TTC549 (cell line): ENCODE measurements at regions not wholly inside any gene's neighbourhood (a gene's known extent, or its start where the extent isn't known, plus 50 kb on each side); places are given as distances from the start of the nearest gene placed in this dataset.
"Not testable (repeated sequence)": the region's sequence is repeated elsewhere in the genome, so short reads cannot be mapped to it uniquely, and the experiment has no call there.

Experiments
- FAIRE-seq: peaks from 2 replicates; lab custom pipeline; 2012; peaks lifted over from hg19 to GRCh38; lab: Jason Lieb, UNC

- FAIRE-seq, result no peak
Observed at GRCh38 chr7:116340943-116341907, 130.9 kb downstream of the TES start.

GRCh38 chr7:116342125-116342524 lies 131.8 kb downstream of the TES start:
- no peak for FAIRE-seq

GRCh38 chr7:116347151-116347832 lies 137.0 kb downstream of the TES start:
- no peak for FAIRE-seq

- FAIRE-seq, result no peak
Observed at GRCh38 chr7:116348346-116348745, 138.0 kb downstream of the TES start.

- FAIRE-seq, result no peak
Observed at GRCh38 chr7:116351966-116352365, 141.6 kb downstream of the TES start.

GRCh38 chr7:116353647-116354046 lies 143.3 kb downstream of the TES start:
- FAIRE-seq, result no peak

GRCh38 chr7:116354171-116354545 lies 143.8 kb downstream of the TES start:
- FAIRE-seq, result no peak

GRCh38 chr7:116354546-116355423 lies 144.4 kb downstream of the TES start:
- peak; percentile 17 for FAIRE-seq

- no peak for FAIRE-seq
Observed at GRCh38 chr7:116355424-116355765, 144.1 kb upstream of the CAV2 start.

GRCh38 chr7:116356333-116356965 lies 143.1 kb upstream of the CAV2 start:
- no peak for FAIRE-seq

GRCh38 chr7:116356979-116357378 lies 142.6 kb upstream of the CAV2 start:
- no peak for FAIRE-seq

- no peak for FAIRE-seq
Observed at GRCh38 chr7:116357781-116358670, 141.5 kb upstream of the CAV2 start.

GRCh38 chr7:116361767-116362166 lies 137.8 kb upstream of the CAV2 start:
- FAIRE-seq, result no peak

- no peak for FAIRE-seq
Observed at GRCh38 chr7:116363637-116364432, 135.7 kb upstream of the CAV2 start.

- FAIRE-seq, result no peak
Observed at GRCh38 chr7:116364469-116364868, 135.1 kb upstream of the CAV2 start.

GRCh38 chr7:116365797-116366196 lies 133.7 kb upstream of the CAV2 start:
- FAIRE-seq, result no peak

GRCh38 chr7:116367171-116367813 lies 132.2 kb upstream of the CAV2 start:
- no peak for FAIRE-seq

- FAIRE-seq, result no peak
Observed at GRCh38 chr7:116368965-116369364, 130.6 kb upstream of the CAV2 start.

GRCh38 chr7:116371536-116371935 lies 128.0 kb upstream of the CAV2 start:
- FAIRE-seq, result not testable (repeated sequence)

GRCh38 chr7:116373229-116373628 lies 126.3 kb upstream of the CAV2 start:
- FAIRE-seq, result not testable (repeated sequence)
